ENCODE measurements at regions not wholly inside any gene's neighbourhood (a gene's known extent, or its start where the extent isn't known, plus 50 kb on each side); places are given as distances from the start of the nearest gene placed in this dataset.

- H3K79me2 ChIP-seq (replicated peaks; ENCODE audit: insufficient read depth, low read length), result no peaks in the 10 kb centered on the region
- H3K27ac ChIP-seq (ENCODE audit: low read length), result no peak overlapping the region
- TF ChIP-seq REST (IDR thresholded peaks at IDR 0.05; ENCODE audit: borderline replicate concordance), result no peak
- no peak for TF ChIP-seq MXI1 (conservative IDR thresholded peaks at IDR 0.05; ENCODE audit: poor library complexity, severe bottlenecking)
- TF ChIP-seq SMC3 (conservative IDR thresholded peaks at IDR 0.05; ENCODE audit: poor library complexity), result no peak
- no peak for TF ChIP-seq EP300 (conservative IDR thresholded peaks at IDR 0.05; ENCODE audit: poor library complexity, severe bottlenecking)
- no peak for TF ChIP-seq EZH2 (IDR thresholded peaks at IDR 0.05; ENCODE audit: borderline replicate concordance, insufficient read depth, low read length, poor library complexity, severe bottlenecking)
- no peak for TF ChIP-seq RAD21 (conservative IDR thresholded peaks at IDR 0.05)
- TF ChIP-seq CTCF (IDR thresholded peaks at IDR 0.05; ENCODE audit: poor library complexity, severe bottlenecking), result no peak
- no peak for TF ChIP-seq POLR2AphosphoS5 (IDR thresholded peaks at IDR 0.05)
- TF ChIP-seq TAF1 (IDR thresholded peaks at IDR 0.05; ENCODE audit: low read depth), result no peak
- no peak overlapping the region for H3K9ac ChIP-seq (ENCODE audit: low read length)
- H3F3A ChIP-seq (ENCODE audit: insufficient read depth, low read length, poor library complexity, severe bottlenecking), result no peaks in the 10 kb centered on the region
- no peaks in the 10 kb centered on the region for H3K9me3 ChIP-seq (ENCODE audit: low read length)
- H4K20me1 ChIP-seq (ENCODE audit: insufficient read depth), result no peaks in the 10 kb centered on the region
- H3K4me3 ChIP-seq (ENCODE audit: low read length), result no peak overlapping the region
- H3K9me2 ChIP-seq (ENCODE audit: insufficient read depth, low read length), result no peaks in the 10 kb centered on the region
- no peaks in the 10 kb centered on the region for H3K36me3 ChIP-seq (ENCODE audit: insufficient read depth, low read length)
- no peaks in the 10 kb centered on the region for H3K27me3 ChIP-seq (ENCODE audit: insufficient read depth, low read depth, low read length)
- no peak overlapping the region for H3K4me2 ChIP-seq (ENCODE audit: low read length)
- no peak overlapping the region for H2AFZ ChIP-seq (ENCODE audit: low read depth, low read length)
These were observed 527.6 kb upstream of the SORCS1 start for GRCh38 chr10:107692072-107692471.

- no peak overlapping the region for H3K4me2 ChIP-seq (ENCODE audit: low read length)
- no peak overlapping the region for H2AFZ ChIP-seq (ENCODE audit: low read depth, low read length)
- H3K36me3 ChIP-seq (ENCODE audit: insufficient read depth, low read length), result no peaks in the 10 kb centered on the region
- no peaks in the 10 kb centered on the region for H3F3A ChIP-seq (ENCODE audit: insufficient read depth, low read length, poor library complexity, severe bottlenecking)
- no peak overlapping the region for H3K4me3 ChIP-seq (ENCODE audit: low read length)
- H3K9ac ChIP-seq (ENCODE audit: low read length), result no peak overlapping the region
- no peaks in the 10 kb centered on the region for H4K20me1 ChIP-seq (ENCODE audit: insufficient read depth)
- TF ChIP-seq TAF1 (IDR thresholded peaks at IDR 0.05; ENCODE audit: low read depth) (no peak), EZH2 (IDR thresholded peaks at IDR 0.05; ENCODE audit: borderline replicate concordance, insufficient read depth, low read length, poor library complexity, severe bottlenecking) (no peak), MXI1 (conservative IDR thresholded peaks at IDR 0.05; ENCODE audit: poor library complexity, severe bottlenecking) (no peak), SMC3 (conservative IDR thresholded peaks at IDR 0.05; ENCODE audit: poor library complexity) (no peak), POLR2AphosphoS5 (IDR thresholded peaks at IDR 0.05) (no peak), REST (IDR thresholded peaks at IDR 0.05; ENCODE audit: borderline replicate concordance) (no peak), RAD21 (conservative IDR thresholded peaks at IDR 0.05) (no peak), EP300 (conservative IDR thresholded peaks at IDR 0.05; ENCODE audit: poor library complexity, severe bottlenecking) (no peak), CTCF (IDR thresholded peaks at IDR 0.05; ENCODE audit: poor library complexity, severe bottlenecking) (no peak)
- no peaks in the 10 kb centered on the region for H3K27me3 ChIP-seq (ENCODE audit: insufficient read depth, low read depth, low read length)
- H3K27ac ChIP-seq (ENCODE audit: low read length), result no peak overlapping the region
- no peaks in the 10 kb centered on the region for H3K9me3 ChIP-seq (ENCODE audit: low read length)
- H3K9me2 ChIP-seq (ENCODE audit: insufficient read depth, low read length), result no peaks in the 10 kb centered on the region
- no peaks in the 10 kb centered on the region for H3K79me2 ChIP-seq (replicated peaks; ENCODE audit: insufficient read depth, low read length)
These were observed 524.8 kb upstream of the SORCS1 start for GRCh38 chr10:107689323-107689722.
